ENCODE measurements at regions not wholly inside any gene's neighbourhood (a gene's known extent, or its start where the extent isn't known, plus 50 kb on each side); places are given as distances from the start of the nearest gene placed in this dataset.

DNA sequence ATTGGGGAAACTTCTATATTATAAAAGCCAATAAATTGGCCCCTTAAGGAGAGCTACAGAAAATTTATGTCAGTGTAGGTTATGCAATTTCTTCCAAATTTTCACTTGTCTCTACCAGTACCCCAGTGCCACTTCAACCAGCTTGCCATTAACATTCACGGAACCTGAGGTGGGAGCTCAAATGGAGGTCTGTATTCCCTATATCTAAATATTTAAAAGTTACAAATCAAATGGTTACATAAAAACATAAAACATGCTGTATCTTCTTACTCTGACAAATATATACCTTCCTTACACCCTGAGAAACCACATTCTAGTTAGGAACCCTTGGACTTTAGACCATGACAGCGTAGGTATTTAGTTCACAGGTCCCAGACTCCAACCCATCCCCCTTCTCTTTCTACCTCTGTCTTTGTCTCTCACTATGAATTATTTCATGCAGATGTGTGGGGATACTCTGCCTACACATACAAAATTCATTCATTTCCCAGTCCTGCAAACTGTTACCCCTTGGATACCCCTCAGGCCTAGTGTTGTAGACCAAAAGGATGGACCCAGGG, 127.8 kb upstream of the PMFBP1 start:
- no peak for TF ChIP-seq POLR2A (IDR thresholded peaks at IDR 0.05)
- TF ChIP-seq, protein P1, sequence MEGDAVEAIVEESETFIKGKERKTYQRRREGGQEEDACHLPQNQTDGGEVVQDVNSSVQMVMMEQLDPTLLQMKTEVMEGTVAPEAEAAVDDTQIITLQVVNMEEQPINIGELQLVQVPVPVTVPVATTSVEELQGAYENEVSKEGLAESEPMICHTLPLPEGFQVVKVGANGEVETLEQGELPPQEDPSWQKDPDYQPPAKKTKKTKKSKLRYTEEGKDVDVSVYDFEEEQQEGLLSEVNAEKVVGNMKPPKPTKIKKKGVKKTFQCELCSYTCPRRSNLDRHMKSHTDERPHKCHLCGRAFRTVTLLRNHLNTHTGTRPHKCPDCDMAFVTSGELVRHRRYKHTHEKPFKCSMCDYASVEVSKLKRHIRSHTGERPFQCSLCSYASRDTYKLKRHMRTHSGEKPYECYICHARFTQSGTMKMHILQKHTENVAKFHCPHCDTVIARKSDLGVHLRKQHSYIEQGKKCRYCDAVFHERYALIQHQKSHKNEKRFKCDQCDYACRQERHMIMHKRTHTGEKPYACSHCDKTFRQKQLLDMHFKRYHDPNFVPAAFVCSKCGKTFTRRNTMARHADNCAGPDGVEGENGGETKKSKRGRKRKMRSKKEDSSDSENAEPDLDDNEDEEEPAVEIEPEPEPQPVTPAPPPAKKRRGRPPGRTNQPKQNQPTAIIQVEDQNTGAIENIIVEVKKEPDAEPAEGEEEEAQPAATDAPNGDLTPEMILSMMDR (IDR thresholded peaks at IDR 0.05) = no peak

All from upper lobe of left lung (tissue), 4 donors.